ENCODE measurements at regions not wholly inside any gene's neighbourhood (a gene's known extent, or its start where the extent isn't known, plus 50 kb on each side); places are given as distances from the start of the nearest gene placed in this dataset.

GRCh38 chr20:39944861-39945260 lies 744.2 kb downstream of the MAFB start:
- DNase-seq (ENCODE audit: low spot score): no peak
- no peak overlapping the region for H2BK5ac ChIP-seq (ENCODE audit: low read length)

GRCh38 chr20:39943336-39943735 lies 745.7 kb downstream of the MAFB start:
- Histone ChIP-seq H2BK120ac (ENCODE audit: low read depth, low read length) (no peak overlapping the region), H2BK12ac (ENCODE audit: low read length) (no peak overlapping the region)
- no CpG with 5 or more reads among the region's 6 CpGs for WGBS, 2 donors (ENCODE audit: extremely low coverage in 2 of 2, insufficient read length in 2 of 2, insufficient replicate concordance in 1 of 2)

More at GRCh38 chr20:39944861-39945260, 744.2 kb downstream of the MAFB start:
- Histone ChIP-seq H3K4me2 (ENCODE audit: insufficient read depth, low read length, poor library complexity, severe bottlenecking) (no peak overlapping the region), H2BK12ac (ENCODE audit: low read length) (no peak overlapping the region), H3K4ac (ENCODE audit: low read length) (no peak overlapping the region), H4K8ac (ENCODE audit: low read depth, low read length) (no peak overlapping the region), H3K14ac (ENCODE audit: low read length) (no peak overlapping the region), H3K36me3 (replicated peaks in 1 of 2; ENCODE audit: control insufficient read depth in 2 of 2, insufficient read depth in 2 of 2, low read length in 2 of 2) (no peaks in the 10 kb centered on the region), H2BK15ac (ENCODE audit: low read length) (no peak overlapping the region), H2AK5ac (ENCODE audit: low read depth, low read length) (no peak overlapping the region), H3K4me3 (ENCODE audit: low read length in 2 of 2) (no peak overlapping the region), H4K91ac (ENCODE audit: low read depth, low read length, poor library complexity) (no peak overlapping the region), H3K27ac (replicated peaks; ENCODE audit: low read length) (no peak overlapping the region), H2BK120ac (ENCODE audit: low read depth, low read length) (no peak overlapping the region), H3K23ac (ENCODE audit: low read depth, low read length, poor library complexity) (no peak overlapping the region), H3K9me3 (replicated peaks in 1 of 2; ENCODE audit: control insufficient read depth in 2 of 2, insufficient read depth in 1 of 2, low read depth in 1 of 2, low read length in 2 of 2) (no peaks in the 10 kb centered on the region), H3K4me1 (ENCODE audit: control insufficient read depth in 2 of 2, insufficient read depth in 1 of 2, low read depth in 1 of 2, low read length in 2 of 2) (peaks cover 0 to 3% of the 10 kb centered on the region in 2 donors), H3K9ac (ENCODE audit: low read depth, low read length, poor library complexity) (no peak overlapping the region), H3K27me3 (ENCODE audit: control insufficient read depth in 3 of 3, insufficient read depth in 3 of 3, low read depth in 1 of 3, low read length in 3 of 3) (no peaks in the 10 kb centered on the region), H2AFZ (ENCODE audit: low read length) (no peak overlapping the region), H3K79me1 (ENCODE audit: low read depth, low read length) (no peaks in the 10 kb centered on the region), H3K18ac (ENCODE audit: low read length) (no peak overlapping the region)

GRCh38 chr20:39941245-39941644 lies 747.8 kb downstream of the MAFB start:
- Histone ChIP-seq H2BK15ac (ENCODE audit: low read length) (no peak overlapping the region), H3K4ac (ENCODE audit: low read length) (no peak overlapping the region), H2AFZ (ENCODE audit: low read length) (no peak overlapping the region), H3K27ac (replicated peaks; ENCODE audit: low read length) (no peak overlapping the region), H2AK5ac (ENCODE audit: low read depth, low read length) (no peak overlapping the region), H4K91ac (ENCODE audit: low read depth, low read length, poor library complexity) (no peak overlapping the region), H3K23ac (ENCODE audit: low read depth, low read length, poor library complexity) (no peak overlapping the region), H3K9ac (ENCODE audit: low read depth, low read length, poor library complexity) (no peak overlapping the region), H2BK120ac (ENCODE audit: low read depth, low read length) (no peak overlapping the region), H3K4me2 (ENCODE audit: insufficient read depth, low read length, poor library complexity, severe bottlenecking) (no peak overlapping the region), H3K27me3 (ENCODE audit: control insufficient read depth in 3 of 3, insufficient read depth in 3 of 3, low read depth in 1 of 3, low read length in 3 of 3) (no peaks in the 10 kb centered on the region), H3K36me3 (replicated peaks in 1 of 2; ENCODE audit: control insufficient read depth in 2 of 2, insufficient read depth in 2 of 2, low read length in 2 of 2) (no peaks in the 10 kb centered on the region), H3K18ac (ENCODE audit: low read length) (no peak overlapping the region), H3K79me1 (ENCODE audit: low read depth, low read length) (no peaks in the 10 kb centered on the region), H3K4me1 (ENCODE audit: control insufficient read depth in 2 of 2, insufficient read depth in 1 of 2, low read depth in 1 of 2, low read length in 2 of 2) (no peaks in the 10 kb centered on the region), H2BK12ac (ENCODE audit: low read length) (no peak overlapping the region), H3K14ac (ENCODE audit: low read length) (no peak overlapping the region), H3K4me3 (ENCODE audit: low read length in 2 of 2) (no peak overlapping the region), H4K8ac (ENCODE audit: low read depth, low read length) (no peak overlapping the region), H3K9me3 (replicated peaks in 1 of 2; ENCODE audit: control insufficient read depth in 2 of 2, insufficient read depth in 1 of 2, low read depth in 1 of 2, low read length in 2 of 2) (no peaks in the 10 kb centered on the region), H2BK5ac (ENCODE audit: low read length) (no peak overlapping the region)
- DNase-seq (ENCODE audit: low spot score): no peak
- no CpG with 5 or more reads among the region's 1 CpG for WGBS, 2 donors (ENCODE audit: extremely low coverage in 2 of 2, insufficient read length in 2 of 2, insufficient replicate concordance in 1 of 2)

More at GRCh38 chr20:39943336-39943735, 745.7 kb downstream of the MAFB start:
- Histone ChIP-seq H3K79me1 (ENCODE audit: low read depth, low read length) (no peaks in the 10 kb centered on the region), H3K4me3 (ENCODE audit: low read length in 2 of 2) (no peak overlapping the region), H3K14ac (ENCODE audit: low read length) (no peak overlapping the region), H3K27ac (replicated peaks; ENCODE audit: low read length) (no peak overlapping the region), H3K27me3 (ENCODE audit: control insufficient read depth in 3 of 3, insufficient read depth in 3 of 3, low read depth in 1 of 3, low read length in 3 of 3) (no peaks in the 10 kb centered on the region), H4K8ac (ENCODE audit: low read depth, low read length) (no peak overlapping the region), H2BK15ac (ENCODE audit: low read length) (no peak overlapping the region), H2AFZ (ENCODE audit: low read length) (no peak overlapping the region), H3K9me3 (replicated peaks in 1 of 2; ENCODE audit: control insufficient read depth in 2 of 2, insufficient read depth in 1 of 2, low read depth in 1 of 2, low read length in 2 of 2) (no peaks in the 10 kb centered on the region), H3K4me2 (ENCODE audit: insufficient read depth, low read length, poor library complexity, severe bottlenecking) (no peak overlapping the region), H4K91ac (ENCODE audit: low read depth, low read length, poor library complexity) (no peak overlapping the region), H3K36me3 (replicated peaks in 1 of 2; ENCODE audit: control insufficient read depth in 2 of 2, insufficient read depth in 2 of 2, low read length in 2 of 2) (no peaks in the 10 kb centered on the region), H3K9ac (ENCODE audit: low read depth, low read length, poor library complexity) (no peak overlapping the region), H3K18ac (ENCODE audit: low read length) (no peak overlapping the region), H3K4me1 (ENCODE audit: control insufficient read depth in 2 of 2, insufficient read depth in 1 of 2, low read depth in 1 of 2, low read length in 2 of 2) (peaks cover 0 to 3% of the 10 kb centered on the region in 2 donors), H3K23ac (ENCODE audit: low read depth, low read length, poor library complexity) (no peak overlapping the region), H2AK5ac (ENCODE audit: low read depth, low read length) (no peak overlapping the region), H3K4ac (ENCODE audit: low read length) (no peak overlapping the region), H2BK5ac (ENCODE audit: low read length) (no peak overlapping the region)
- no peak for DNase-seq (ENCODE audit: low spot score)

GRCh38 chr20:39939241-39939865 lies 749.7 kb downstream of the MAFB start:
- Histone ChIP-seq H2AFZ (ENCODE audit: low read length) (no peak overlapping the region), H3K79me1 (ENCODE audit: low read depth, low read length) (no peaks in the 10 kb centered on the region), H3K27me3 (ENCODE audit: control insufficient read depth in 3 of 3, insufficient read depth in 3 of 3, low read depth in 1 of 3, low read length in 3 of 3) (no peaks in the 10 kb centered on the region), H4K91ac (ENCODE audit: low read depth, low read length, poor library complexity) (no peak overlapping the region), H3K4me1 (ENCODE audit: control insufficient read depth in 2 of 2, insufficient read depth in 1 of 2, low read depth in 1 of 2, low read length in 2 of 2) (no peaks in the 10 kb centered on the region), H3K14ac (ENCODE audit: low read length) (no peak overlapping the region), H2BK12ac (ENCODE audit: low read length) (no peak overlapping the region), H3K9ac (ENCODE audit: low read depth, low read length, poor library complexity) (no peak overlapping the region), H2BK120ac (ENCODE audit: low read depth, low read length) (no peak overlapping the region), H3K18ac (ENCODE audit: low read length) (no peak overlapping the region), H3K23ac (ENCODE audit: low read depth, low read length, poor library complexity) (no peak overlapping the region), H3K9me3 (replicated peaks in 1 of 2; ENCODE audit: control insufficient read depth in 2 of 2, insufficient read depth in 1 of 2, low read depth in 1 of 2, low read length in 2 of 2) (no peaks in the 10 kb centered on the region), H4K8ac (ENCODE audit: low read depth, low read length) (no peak overlapping the region), H2BK15ac (ENCODE audit: low read length) (no peak overlapping the region), H2BK5ac (ENCODE audit: low read length) (no peak overlapping the region), H2AK5ac (ENCODE audit: low read depth, low read length) (no peak overlapping the region), H3K36me3 (replicated peaks in 1 of 2; ENCODE audit: control insufficient read depth in 2 of 2, insufficient read depth in 2 of 2, low read length in 2 of 2) (no peaks in the 10 kb centered on the region), H3K27ac (replicated peaks; ENCODE audit: low read length) (no peak overlapping the region), H3K4me3 (ENCODE audit: low read length in 2 of 2) (no peak overlapping the region), H3K4me2 (ENCODE audit: insufficient read depth, low read length, poor library complexity, severe bottlenecking) (no peak overlapping the region), H3K4ac (ENCODE audit: low read length) (no peak overlapping the region)
- WGBS, 2 donors (ENCODE audit: extremely low coverage in 2 of 2, insufficient read length in 2 of 2, insufficient replicate concordance in 1 of 2): no CpG with 5 or more reads among the region's 2 CpGs
- no peak for DNase-seq (ENCODE audit: low spot score)

All from neuronal stem cell (in vitro differentiated cells).